Activated T-helper 2 cell treated with anti-CD3 and anti-CD28 coated beads, Interferon-gamma antibody, Interleukin-2, Interleukin-4, amounts not matched to agents 10 μg/mL and 5 μg/mL and 100 μg/mL, durations not matched to agents 14 hours and 24 hours and 36 hours (primary cell): ENCODE measurements at regions not wholly inside any gene's neighbourhood (a gene's known extent, or its start where the extent isn't known, plus 50 kb on each side); places are given as distances from the start of the nearest gene placed in this dataset.
"Not testable (repeated sequence)": the region's sequence is repeated elsewhere in the genome, so short reads cannot be mapped to it uniquely, and the experiment has no call there.

Experiments used
- DNase-seq: peaks from one replicate; pipeline ENCODE4 v3.0.0; 2021; ENCODE audit warnings: low spot score
- H3K27ac Mint-ChIP-seq: one replicate; pipeline ENCODE4 v1.8.0; 2021; ENCODE audit warnings: mixed read lengths
- H3K27me3 Mint-ChIP-seq: one replicate; pipeline ENCODE4 v1.8.0; 2021; ENCODE audit warnings: low read depth, mixed read lengths
- H3K36me3 Mint-ChIP-seq: one replicate; pipeline ENCODE4 v1.8.0; 2021; ENCODE audit warnings: low read depth, mixed read lengths
- H3K4me1 Mint-ChIP-seq: one replicate; pipeline ENCODE4 v1.8.0; 2021; ENCODE audit warnings: low read depth, mixed read lengths
- H3K4me3 Mint-ChIP-seq: one replicate; pipeline ENCODE4 v1.8.0; 2021; ENCODE audit warnings: low read depth, mild to moderate bottlenecking, moderate library complexity, mixed read lengths
- H3K9me3 Mint-ChIP-seq: one replicate; pipeline ENCODE4 v1.8.0; 2021; ENCODE audit warnings: mixed read lengths
- intact Hi-C: fragments of 100-400 bp; cut with micrococcal nuclease; formaldehyde crosslinking; loops from one replicate; pipeline ENCODE4 v1.15.1; 2023

DNA sequence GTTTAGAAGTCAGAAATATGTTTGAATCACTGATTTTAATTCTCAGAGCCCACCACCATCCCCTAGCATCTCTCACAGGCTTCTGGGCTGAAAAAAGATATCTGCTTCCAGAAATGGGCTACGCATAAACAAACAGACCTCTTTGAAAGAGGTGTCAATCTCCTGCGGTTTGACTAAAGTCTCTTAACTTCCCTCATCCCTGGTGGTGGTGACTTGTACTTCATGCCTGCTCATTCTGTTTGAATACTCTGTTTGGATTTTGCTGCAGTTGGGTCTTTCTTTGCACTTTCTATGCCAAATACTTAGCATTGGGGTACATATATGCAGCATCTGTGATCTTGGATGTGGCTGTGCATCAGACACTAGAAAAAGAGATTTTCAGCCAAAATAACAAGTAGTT, 157.2 kb upstream of the ATP10B start:
- no peaks in the 10 kb centered on the region for H3K4me1 Mint-ChIP-seq
- no peaks in the 10 kb centered on the region for H3K27me3 Mint-ChIP-seq
- no peaks in the 10 kb centered on the region for H3K36me3 Mint-ChIP-seq
- no peaks in the 10 kb centered on the region for H3K9me3 Mint-ChIP-seq
- no peak overlapping the region for H3K4me3 Mint-ChIP-seq
- H3K27ac Mint-ChIP-seq = no peak overlapping the region
- intact Hi-C loops = no loop called here
- no peak for DNase-seq

DNA sequence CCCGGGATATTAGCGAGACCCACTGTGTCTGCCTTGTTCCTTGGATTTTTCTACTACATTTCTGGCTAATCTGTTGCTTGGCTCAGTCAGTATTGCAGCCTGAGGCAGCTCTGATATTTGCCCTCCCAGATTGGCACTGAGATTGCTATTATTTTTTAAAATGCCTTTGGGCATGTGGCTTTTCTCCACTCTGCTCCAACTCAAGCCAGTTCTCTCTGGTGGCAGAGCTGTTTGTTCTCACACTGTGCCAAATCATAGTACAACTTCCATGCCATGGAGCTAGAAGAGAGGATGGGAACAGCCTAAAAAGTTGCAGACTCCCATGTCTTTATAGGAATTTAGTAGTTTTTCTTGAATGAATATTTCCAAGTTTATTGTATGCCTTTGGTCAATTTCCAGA, 155.9 kb upstream of the ATP10B start:
- Mint-ChIP-seq H3K27me3 (no peaks in the 10 kb centered on the region), H3K9me3 (no peaks in the 10 kb centered on the region), H3K36me3 (no peaks in the 10 kb centered on the region), H3K27ac (no peak overlapping the region), H3K4me3 (no peak overlapping the region), H3K4me1 (no peaks in the 10 kb centered on the region)
- DNase-seq = no peak
- intact Hi-C loops = no loop called here

DNA sequence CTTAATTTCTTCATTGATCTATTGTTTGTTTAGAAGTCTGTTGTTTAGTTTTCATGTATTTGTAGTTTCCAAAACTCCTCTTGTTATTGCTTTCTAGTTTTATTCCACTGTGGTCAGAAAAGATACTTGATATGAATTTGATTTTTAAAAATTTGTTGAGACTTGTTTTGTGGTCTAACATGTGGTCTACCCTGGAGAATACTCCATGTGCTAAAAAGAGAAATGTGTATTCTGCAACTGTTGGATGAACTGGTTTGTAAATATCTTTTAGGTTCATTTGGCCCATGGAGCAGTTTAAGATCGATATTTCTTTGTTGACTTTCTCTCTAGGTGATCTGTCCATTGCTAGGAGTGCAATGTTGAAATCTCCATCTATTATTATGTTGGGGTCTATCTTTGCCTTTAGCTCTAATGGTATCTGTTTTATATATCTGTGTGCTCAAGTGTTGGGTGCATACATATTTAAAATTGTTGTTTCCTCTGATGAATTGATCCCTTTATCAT, 150.6 kb upstream of the ATP10B start:
- Mint-ChIP-seq H3K4me3 (no peak overlapping the region), H3K27me3 (no peaks in the 10 kb centered on the region), H3K4me1 (no peaks in the 10 kb centered on the region), H3K27ac (no peak overlapping the region), H3K9me3 (no peaks in the 10 kb centered on the region), H3K36me3 (no peaks in the 10 kb centered on the region)
- DNase-seq = no peak
- intact Hi-C loops = no loop called here

DNA sequence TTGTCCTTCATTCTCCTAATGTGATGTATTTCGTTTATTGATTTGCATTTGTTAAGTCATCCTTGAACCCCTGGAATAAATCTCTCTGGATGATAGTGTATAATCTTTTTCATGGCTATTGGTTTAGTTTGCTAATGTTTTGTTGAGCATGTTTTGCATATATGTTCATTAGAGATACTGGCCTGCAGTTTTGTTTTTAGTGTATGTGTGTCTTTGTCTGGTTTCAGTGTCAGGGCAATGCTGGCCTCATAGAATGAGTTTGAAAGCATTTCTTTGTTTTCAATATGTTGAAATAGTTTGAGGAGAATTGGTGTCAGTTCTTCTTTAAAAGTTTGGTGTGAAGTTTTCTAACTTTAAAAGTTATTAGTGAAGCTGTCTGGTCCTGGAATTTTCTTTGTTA, 149.6 kb upstream of the ATP10B start:
- DNase-seq = no peak
- no peak overlapping the region for H3K4me3 Mint-ChIP-seq
- H3K9me3 Mint-ChIP-seq = no peaks in the 10 kb centered on the region
- H3K36me3 Mint-ChIP-seq = no peaks in the 10 kb centered on the region
- no peaks in the 10 kb centered on the region for H3K27me3 Mint-ChIP-seq
- intact Hi-C loops = no loop called here
- H3K27ac Mint-ChIP-seq = no peak overlapping the region
- H3K4me1 Mint-ChIP-seq = no peaks in the 10 kb centered on the region

DNA sequence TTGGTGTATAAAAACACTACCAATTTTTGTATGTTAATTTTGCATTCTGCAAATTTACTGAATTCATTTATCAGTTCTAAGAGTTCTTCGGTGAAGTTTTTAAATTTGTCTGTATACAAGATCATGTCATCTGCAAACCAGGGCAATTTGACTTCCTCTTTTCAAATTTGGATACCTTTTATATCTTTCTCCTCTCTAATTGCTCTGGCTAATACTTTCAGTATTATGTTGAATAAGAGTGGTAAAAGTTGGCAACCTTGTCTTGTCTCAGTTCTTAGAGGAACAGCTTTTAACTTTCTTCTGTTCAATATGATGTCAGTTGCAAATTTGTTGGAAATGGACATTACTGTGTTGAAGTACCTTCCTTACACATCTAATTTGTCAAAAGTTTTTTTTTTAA, 149.1 kb upstream of the ATP10B start:
- H3K4me1 Mint-ChIP-seq, H3K36me3 Mint-ChIP-seq, H3K9me3 Mint-ChIP-seq, H3K27ac Mint-ChIP-seq, H3K4me3 Mint-ChIP-seq, intact Hi-C loops, H3K27me3 Mint-ChIP-seq, DNase-seq: not testable (repeated sequence)

DNA sequence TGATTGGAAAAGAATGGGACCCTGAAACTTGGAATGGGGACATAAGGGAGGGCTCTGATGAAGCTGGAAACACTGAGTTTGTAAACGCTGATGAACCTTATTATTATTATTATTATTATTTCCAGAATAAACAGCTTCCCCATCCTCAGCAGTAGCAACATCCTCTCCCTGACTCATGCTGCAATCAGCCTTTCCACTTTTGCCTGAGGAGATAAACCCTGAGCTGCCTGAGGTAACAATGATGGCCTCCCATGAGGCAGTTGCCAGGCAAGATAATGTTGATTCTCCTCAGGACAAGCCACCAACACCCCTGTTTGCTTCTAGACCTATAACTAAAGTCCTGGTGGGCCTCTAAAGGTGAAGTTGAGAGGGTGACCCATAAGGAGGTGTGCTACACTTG, 139.2 kb upstream of the ATP10B start:
- no peak for DNase-seq
- no peaks in the 10 kb centered on the region for H3K36me3 Mint-ChIP-seq
- no peak overlapping the region for H3K4me3 Mint-ChIP-seq
- no peaks in the 10 kb centered on the region for H3K27me3 Mint-ChIP-seq
- no peaks in the 10 kb centered on the region for H3K4me1 Mint-ChIP-seq
- intact Hi-C loops = no loop called here
- H3K9me3 Mint-ChIP-seq = no peaks in the 10 kb centered on the region
- no peak overlapping the region for H3K27ac Mint-ChIP-seq

DNA sequence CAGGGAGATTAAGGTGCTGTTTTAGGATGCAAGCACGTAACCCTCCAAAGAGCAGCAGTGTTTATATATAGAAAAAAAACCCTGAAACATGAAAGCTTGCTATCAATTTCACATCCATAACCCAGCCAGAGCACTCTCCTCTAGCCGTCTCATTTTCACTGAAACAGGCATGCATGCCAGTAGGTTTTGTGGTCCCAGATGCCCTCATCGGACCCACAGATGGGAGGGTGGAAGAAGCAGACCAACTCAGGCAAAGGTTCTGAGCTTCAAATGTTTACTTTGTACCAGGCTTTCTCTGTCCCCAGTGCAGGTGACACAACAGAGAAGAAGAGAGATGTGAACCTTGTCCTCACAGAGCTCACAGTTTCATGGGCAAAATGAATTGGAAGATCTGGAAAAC, 127.4 kb upstream of the ATP10B start:
- Mint-ChIP-seq H3K4me3 (no peak overlapping the region), H3K27ac (no peak overlapping the region), H3K27me3 (peaks cover 2% of the 10 kb centered on the region), H3K36me3 (no peaks in the 10 kb centered on the region), H3K9me3 (no peaks in the 10 kb centered on the region), H3K4me1 (no peaks in the 10 kb centered on the region)
- intact Hi-C loops = no loop called here
- DNase-seq = no peak

DNA sequence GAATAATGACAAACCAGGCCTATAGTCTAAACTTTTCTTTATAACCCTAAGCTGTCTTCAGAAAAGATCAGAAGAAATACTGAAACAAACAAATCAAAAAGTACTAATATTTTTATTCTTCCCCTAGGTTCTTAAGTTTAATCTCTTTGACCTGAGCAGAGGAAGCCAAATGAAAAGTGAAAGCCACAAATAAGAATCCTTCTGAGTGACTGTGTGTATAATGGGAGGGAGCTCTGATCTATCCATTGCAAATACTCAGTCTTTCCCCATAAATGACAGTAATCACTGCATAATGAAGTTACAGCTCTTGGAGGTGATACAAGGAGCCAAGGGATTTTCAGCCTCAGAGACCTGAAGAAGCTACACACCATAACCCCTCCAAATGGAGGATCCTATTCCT, 126.9 kb upstream of the ATP10B start:
- no peak for DNase-seq
- Mint-ChIP-seq H3K4me1 (no peaks in the 10 kb centered on the region), H3K9me3 (no peaks in the 10 kb centered on the region), H3K27me3 (peaks cover 3% of the 10 kb centered on the region), H3K36me3 (no peaks in the 10 kb centered on the region), H3K27ac (no peak overlapping the region), H3K4me3 (no peak overlapping the region)
- intact Hi-C loops = no loop called here

DNA sequence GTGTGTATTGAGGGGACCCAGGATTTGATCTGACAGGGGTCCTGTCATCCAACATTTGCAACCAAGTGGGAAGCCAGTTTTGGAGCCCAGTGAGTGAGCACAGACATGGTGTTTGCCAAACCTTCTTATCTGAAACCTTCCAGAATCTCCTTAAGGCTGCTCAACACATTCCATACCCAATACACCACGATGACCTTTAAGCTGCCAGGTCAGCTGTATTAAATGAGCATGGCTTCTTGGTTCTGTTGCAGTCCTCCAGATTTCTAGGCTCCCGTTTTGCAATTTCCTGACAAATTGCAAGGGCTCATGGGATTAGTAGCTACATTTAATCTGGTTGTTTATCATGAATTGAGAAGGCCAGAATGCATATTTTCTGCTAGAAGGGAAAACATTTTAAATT, 124.2 kb upstream of the ATP10B start:
- H3K27ac Mint-ChIP-seq = no peak overlapping the region
- H3K27me3 Mint-ChIP-seq = peaks cover 3% of the 10 kb centered on the region
- no peak for DNase-seq
- H3K4me3 Mint-ChIP-seq = no peak overlapping the region
- no peaks in the 10 kb centered on the region for H3K9me3 Mint-ChIP-seq
- no peaks in the 10 kb centered on the region for H3K36me3 Mint-ChIP-seq
- intact Hi-C loops = no loop called here
- H3K4me1 Mint-ChIP-seq = no peaks in the 10 kb centered on the region

DNA sequence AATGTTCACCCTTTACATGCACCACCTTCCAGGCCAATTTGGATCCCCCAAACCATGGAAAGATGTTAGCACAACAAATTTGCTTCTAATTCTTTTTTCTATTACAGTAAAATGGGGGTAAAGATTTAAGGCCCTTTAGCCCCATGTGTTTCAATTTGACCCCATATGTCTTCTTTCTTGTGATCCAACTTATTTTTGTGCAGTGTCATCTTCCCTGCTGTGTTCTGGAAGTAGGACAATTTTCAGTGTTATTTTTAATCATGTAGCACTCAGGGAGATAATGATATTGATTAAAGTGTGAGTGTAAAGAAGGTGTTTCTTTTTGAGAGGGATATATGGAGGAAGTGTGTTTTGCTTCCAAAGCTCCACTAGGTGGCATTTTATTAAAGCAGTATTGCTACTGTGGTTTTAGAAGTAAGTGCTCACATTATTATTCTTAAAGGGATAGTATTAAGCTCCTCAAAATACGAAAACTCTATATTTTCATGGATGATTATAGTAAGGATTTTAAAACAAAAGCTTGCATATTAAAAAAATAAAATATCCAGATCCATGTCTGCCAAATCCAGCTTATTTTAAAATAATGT, 118.7 kb upstream of the ATP10B start:
- Mint-ChIP-seq H3K27ac (no peak overlapping the region), H3K27me3 (peaks cover 3% of the 10 kb centered on the region), H3K4me3 (no peak overlapping the region), H3K4me1 (no peaks in the 10 kb centered on the region), H3K9me3 (no peaks in the 10 kb centered on the region), H3K36me3 (no peaks in the 10 kb centered on the region)
- intact Hi-C loops = no loop called here
- DNase-seq = no peak

DNA sequence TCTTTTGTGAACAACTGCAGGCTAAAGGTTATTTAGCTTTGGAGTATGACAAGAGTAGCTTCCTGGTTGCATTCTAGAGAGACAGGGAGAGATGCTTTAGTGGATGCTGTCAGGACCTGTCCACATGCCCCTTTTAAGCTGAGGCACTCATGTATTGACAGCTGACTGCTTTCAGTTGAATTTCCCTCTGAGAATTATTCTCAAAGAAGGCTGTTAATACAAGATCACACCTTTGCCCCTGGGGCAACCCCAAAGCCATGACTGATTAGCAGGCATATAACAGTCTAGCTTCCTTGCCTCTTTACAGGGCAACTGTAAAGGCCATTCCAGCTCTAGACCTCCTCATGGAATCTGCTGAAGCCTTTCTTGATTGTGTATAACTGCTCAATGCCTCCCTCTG, 117.6 kb upstream of the ATP10B start:
- DNase-seq = no peak
- H3K4me3 Mint-ChIP-seq = no peak overlapping the region
- no peaks in the 10 kb centered on the region for H3K36me3 Mint-ChIP-seq
- H3K27me3 Mint-ChIP-seq = peaks cover 3% of the 10 kb centered on the region
- H3K27ac Mint-ChIP-seq = no peak overlapping the region
- intact Hi-C loops = no loop called here
- H3K9me3 Mint-ChIP-seq = no peaks in the 10 kb centered on the region
- no peaks in the 10 kb centered on the region for H3K4me1 Mint-ChIP-seq

DNA sequence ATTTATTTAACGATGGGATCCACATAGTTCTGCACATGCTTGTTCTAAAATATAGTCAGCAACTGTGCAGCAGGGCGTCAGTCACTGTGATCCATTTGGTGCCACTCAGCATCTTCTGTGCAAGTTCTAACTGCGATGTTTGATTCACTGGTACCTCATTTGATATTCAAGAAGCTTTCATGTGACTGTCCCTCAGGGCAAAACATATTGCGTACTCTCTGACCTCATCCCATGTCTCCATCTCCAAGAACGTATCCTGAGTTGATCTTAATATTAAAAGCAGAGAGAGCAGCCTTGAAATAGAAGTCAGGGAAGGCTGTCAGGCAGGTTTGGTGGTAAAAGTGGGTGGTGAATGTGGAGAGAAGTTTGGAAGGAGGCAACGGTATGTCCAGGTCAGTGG, 116.5 kb upstream of the ATP10B start:
- no peak for DNase-seq
- Mint-ChIP-seq H3K27me3 (peaks cover 1% of the 10 kb centered on the region), H3K4me1 (no peaks in the 10 kb centered on the region), H3K27ac (no peak overlapping the region), H3K36me3 (no peaks in the 10 kb centered on the region), H3K4me3 (no peak overlapping the region), H3K9me3 (no peaks in the 10 kb centered on the region)
- intact Hi-C loops = no loop called here

DNA sequence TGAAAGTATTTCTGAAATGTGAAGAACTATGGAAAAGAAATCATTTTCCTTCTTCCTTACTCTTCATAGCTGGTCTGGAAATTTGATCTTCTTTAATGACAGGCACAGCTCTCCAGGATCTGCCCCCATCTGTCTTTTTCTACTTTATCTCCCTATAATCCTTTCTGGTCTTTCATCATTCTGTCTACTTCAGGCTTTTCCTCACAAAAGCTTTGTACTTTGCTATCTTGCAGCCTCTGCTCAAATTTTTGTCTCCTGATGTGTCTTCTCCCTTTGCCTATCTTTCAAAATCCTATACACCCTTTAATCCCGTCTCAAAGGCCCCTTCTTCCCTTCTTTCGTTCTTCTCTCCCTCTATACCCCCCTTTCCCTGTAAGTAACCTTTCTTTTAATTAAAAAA, 114.9 kb upstream of the ATP10B start:
- H3K9me3 Mint-ChIP-seq = no peaks in the 10 kb centered on the region
- DNase-seq = no peak
- H3K27me3 Mint-ChIP-seq = peaks cover 1% of the 10 kb centered on the region
- intact Hi-C loops = no loop called here
- H3K4me3 Mint-ChIP-seq = no peak overlapping the region
- no peaks in the 10 kb centered on the region for H3K4me1 Mint-ChIP-seq
- H3K27ac Mint-ChIP-seq = no peak overlapping the region
- no peaks in the 10 kb centered on the region for H3K36me3 Mint-ChIP-seq

DNA sequence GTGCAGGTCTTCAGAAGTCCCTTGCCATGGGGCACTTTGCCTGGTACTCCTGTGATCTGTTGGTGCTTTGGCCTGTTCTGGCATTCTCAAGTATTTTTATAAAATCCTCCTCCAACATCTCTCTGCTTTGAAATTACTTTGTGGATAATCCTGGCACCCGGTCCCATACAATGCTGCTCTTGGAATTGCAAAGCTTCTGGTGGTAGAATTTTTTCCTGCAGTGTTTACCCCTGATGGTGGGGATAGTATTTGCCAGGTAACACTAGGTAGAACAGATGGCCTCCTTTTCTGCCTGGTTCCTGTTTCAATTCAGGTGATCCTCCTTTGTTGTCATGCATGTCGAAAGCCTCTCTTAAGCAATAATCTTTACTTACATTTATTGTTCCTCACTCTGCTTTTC, 109.8 kb upstream of the ATP10B start:
- no peak overlapping the region for H3K4me3 Mint-ChIP-seq
- no peaks in the 10 kb centered on the region for H3K9me3 Mint-ChIP-seq
- intact Hi-C loops = no loop called here
- H3K27me3 Mint-ChIP-seq = peaks cover 1% of the 10 kb centered on the region
- peaks cover 2% of the 10 kb centered on the region for H3K4me1 Mint-ChIP-seq
- no peak overlapping the region for H3K27ac Mint-ChIP-seq
- H3K36me3 Mint-ChIP-seq = no peaks in the 10 kb centered on the region
- DNase-seq = no peak
